ENCODE measurements at regions not wholly inside any gene's neighbourhood (a gene's known extent, or its start where the extent isn't known, plus 50 kb on each side); places are given as distances from the start of the nearest gene placed in this dataset.
"Not testable (repeated sequence)": the region's sequence is repeated elsewhere in the genome, so short reads cannot be mapped to it uniquely, and the experiment has no call there.

GRCh38 chr19:30959011-30959410 lies 390.2 kb downstream of the TSHZ3 start:
- ATAC-seq (no peak), DNase-seq (no peak)
- TF ChIP-seq CTCF (IDR thresholded peaks at IDR 0.05): no peak
- no peak for TF ChIP-seq POLR2A (IDR thresholded peaks at IDR 0.05)
- intact Hi-C loops (cut with DNase I): no loop called here
- WGBS, 2 donors: 77 to 80% methylated on average over 3 of the region's 3 CpGs
- Histone ChIP-seq H3K36me3 (replicated peaks in 1 of 2; ENCODE audit: insufficient read depth in 1 of 2, low read depth in 2 of 2) (no peaks in the 10 kb centered on the region), H3K4me1 (no peaks in the 10 kb centered on the region), H3K27me3 (no peaks in the 10 kb centered on the region), H3K9me3 (no peaks in the 10 kb centered on the region), H3K4me3 (no peak overlapping the region), H3K27ac (no peak overlapping the region)

- H3K27me3 ChIP-seq: no peaks in the 10 kb centered on the region
- 73 to 80% methylated on average over 12 of the region's 12 CpGs for WGBS, 2 donors
- H3K36me3 ChIP-seq (replicated peaks in 1 of 2; ENCODE audit: insufficient read depth in 1 of 2, low read depth in 2 of 2): no peaks in the 10 kb centered on the region
- no peak for ATAC-seq
- H3K4me3 ChIP-seq: no peak overlapping the region
- intact Hi-C loops (cut with DNase I): no loop called here
- no peaks in the 10 kb centered on the region for H3K4me1 ChIP-seq
- no peaks in the 10 kb centered on the region for H3K9me3 ChIP-seq
- TF ChIP-seq CTCF (IDR thresholded peaks at IDR 0.05) (no peak), POLR2A (IDR thresholded peaks at IDR 0.05) (no peak)
- no peak for DNase-seq
- H3K27ac ChIP-seq: no peak overlapping the region
Observed at GRCh38 chr19:30955112-30956104, 393.8 kb downstream of the TSHZ3 start.

- H3K4me3 ChIP-seq; H3K27ac ChIP-seq; ATAC-seq; H3K4me1 ChIP-seq; intact Hi-C loops (cut with DNase I); H3K36me3 ChIP-seq (replicated peaks in 1 of 2; ENCODE audit: insufficient read depth in 1 of 2, low read depth in 2 of 2); DNase-seq; H3K9me3 ChIP-seq; H3K27me3 ChIP-seq: not testable (repeated sequence)
- 77 to 78% methylated on average over 6 of the region's 6 CpGs for WGBS, 2 donors
Observed at GRCh38 chr19:30944276-30944932, 404.8 kb downstream of the TSHZ3 start.

GRCh38 chr19:30943101-30943843 lies 406.0 kb downstream of the TSHZ3 start:
- H3K36me3 ChIP-seq (replicated peaks in 1 of 2; ENCODE audit: insufficient read depth in 1 of 2, low read depth in 2 of 2): no peaks in the 10 kb centered on the region
- H3K27me3 ChIP-seq: no peaks in the 10 kb centered on the region
- intact Hi-C loops (cut with DNase I): no loop called here
- DNase-seq (no peak), ATAC-seq (no peak)
- WGBS, 2 donors: 65 to 68% methylated on average over 13 of the region's 13 CpGs
- no peak overlapping the region for H3K4me3 ChIP-seq
- no peaks in the 10 kb centered on the region for H3K4me1 ChIP-seq
- H3K9me3 ChIP-seq: no peaks in the 10 kb centered on the region
- no peak for TF ChIP-seq CTCF (IDR thresholded peaks at IDR 0.05)
- TF ChIP-seq POLR2A (IDR thresholded peaks at IDR 0.05): no peak
- no peak overlapping the region for H3K27ac ChIP-seq

GRCh38 chr19:30942636-30943035 lies 406.6 kb downstream of the TSHZ3 start:
- ATAC-seq: no peak
- H3K27ac ChIP-seq: no peak overlapping the region
- TF ChIP-seq CTCF (IDR thresholded peaks at IDR 0.05) (no peak), POLR2A (IDR thresholded peaks at IDR 0.05) (no peak)
- no peaks in the 10 kb centered on the region for H3K36me3 ChIP-seq (replicated peaks in 1 of 2; ENCODE audit: insufficient read depth in 1 of 2, low read depth in 2 of 2)
- 23 to 31% methylated on average over 3 of the region's 3 CpGs for WGBS, 2 donors
- intact Hi-C loops (cut with DNase I): no loop called here
- no peak overlapping the region for H3K4me3 ChIP-seq
- no peaks in the 10 kb centered on the region for H3K27me3 ChIP-seq
- H3K9me3 ChIP-seq: no peaks in the 10 kb centered on the region
- DNase-seq: no peak
- H3K4me1 ChIP-seq: no peaks in the 10 kb centered on the region

Data from body of pancreas (tissue), 4 donors.